CD4-positive, alpha-beta T cell treated with Interleukin-4 for 4 hours (primary cell): ENCODE measurements at regions not wholly inside any gene's neighbourhood (a gene's known extent, or its start where the extent isn't known, plus 50 kb on each side); places are given as distances from the start of the nearest gene placed in this dataset.

Source experiments
- DNase-seq: peaks from one replicate; pipeline ENCODE4 v3.0.0-alpha.2; 2020

- DNase-seq = no peak
Measured at GRCh38 chr1:182118851-182119250, 57.3 kb upstream of the ZNF648 start.

- no peak for DNase-seq
Measured at GRCh38 chr1:182114627-182115023, 53.1 kb upstream of the ZNF648 start.

- DNase-seq = no peak
Measured at GRCh38 chr1:182113879-182114626, 52.5 kb upstream of the ZNF648 start.

GRCh38 chr1:182111496-182111895 lies 50.0 kb upstream of the ZNF648 start:
- no peak for DNase-seq
